ENCODE measurements at regions not wholly inside any gene's neighbourhood (a gene's known extent, or its start where the extent isn't known, plus 50 kb on each side); places are given as distances from the start of the nearest gene placed in this dataset.

DNA sequence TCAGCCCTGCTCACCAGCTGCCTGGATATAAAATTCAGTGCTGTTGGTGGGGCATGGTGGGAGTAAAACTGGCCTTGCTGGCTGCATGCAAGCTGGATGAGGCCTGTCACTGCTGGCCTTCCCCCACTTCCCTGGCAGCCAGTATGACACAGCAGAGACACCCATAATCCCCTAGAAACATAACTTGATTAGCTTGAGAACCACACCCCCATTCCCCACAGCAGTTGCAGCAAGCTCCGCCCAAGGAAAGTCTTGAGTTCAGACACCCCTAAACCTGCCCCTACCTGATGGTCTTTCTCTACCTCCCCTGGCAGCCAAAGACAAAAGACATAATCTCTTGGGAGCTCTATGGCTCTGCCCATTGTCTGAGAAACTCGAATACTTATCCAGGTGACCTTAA, 405.1 kb upstream of the NECTIN3 start:
- peak; percentile 9 for DNase-seq
- TF ChIP-seq, protein P1, sequence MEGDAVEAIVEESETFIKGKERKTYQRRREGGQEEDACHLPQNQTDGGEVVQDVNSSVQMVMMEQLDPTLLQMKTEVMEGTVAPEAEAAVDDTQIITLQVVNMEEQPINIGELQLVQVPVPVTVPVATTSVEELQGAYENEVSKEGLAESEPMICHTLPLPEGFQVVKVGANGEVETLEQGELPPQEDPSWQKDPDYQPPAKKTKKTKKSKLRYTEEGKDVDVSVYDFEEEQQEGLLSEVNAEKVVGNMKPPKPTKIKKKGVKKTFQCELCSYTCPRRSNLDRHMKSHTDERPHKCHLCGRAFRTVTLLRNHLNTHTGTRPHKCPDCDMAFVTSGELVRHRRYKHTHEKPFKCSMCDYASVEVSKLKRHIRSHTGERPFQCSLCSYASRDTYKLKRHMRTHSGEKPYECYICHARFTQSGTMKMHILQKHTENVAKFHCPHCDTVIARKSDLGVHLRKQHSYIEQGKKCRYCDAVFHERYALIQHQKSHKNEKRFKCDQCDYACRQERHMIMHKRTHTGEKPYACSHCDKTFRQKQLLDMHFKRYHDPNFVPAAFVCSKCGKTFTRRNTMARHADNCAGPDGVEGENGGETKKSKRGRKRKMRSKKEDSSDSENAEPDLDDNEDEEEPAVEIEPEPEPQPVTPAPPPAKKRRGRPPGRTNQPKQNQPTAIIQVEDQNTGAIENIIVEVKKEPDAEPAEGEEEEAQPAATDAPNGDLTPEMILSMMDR (IDR thresholded peaks at IDR 0.05; ENCODE audit: low read depth, low read length) = no peak
- H3K9me3 ChIP-seq (ENCODE audit: severe bottlenecking) = peaks cover 3% of the 10 kb centered on the region
- no peak overlapping the region for H3K4me3 ChIP-seq (ENCODE audit: low read depth, low read length)
- H3K27me3 ChIP-seq (ENCODE audit: insufficient read depth, low read depth, severe bottlenecking) = no peaks in the 10 kb centered on the region
- H3K36me3 ChIP-seq = no peaks in the 10 kb centered on the region
- H3K27ac ChIP-seq = no peak overlapping the region

GRCh38 chr3:110667216-110667615, 404.4 kb upstream of the NECTIN3 start:
- H3K4me3 ChIP-seq (ENCODE audit: low read depth, low read length) = no peak overlapping the region
- peaks cover 3% of the 10 kb centered on the region for H3K9me3 ChIP-seq (ENCODE audit: severe bottlenecking)
- no peak for DNase-seq
- TF ChIP-seq, protein P1 (IDR thresholded peaks at IDR 0.05; ENCODE audit: low read depth, low read length) = no peak
- H3K27ac ChIP-seq = no peak overlapping the region
- H3K27me3 ChIP-seq (ENCODE audit: insufficient read depth, low read depth, severe bottlenecking) = no peaks in the 10 kb centered on the region
- H3K36me3 ChIP-seq = no peaks in the 10 kb centered on the region

DNA sequence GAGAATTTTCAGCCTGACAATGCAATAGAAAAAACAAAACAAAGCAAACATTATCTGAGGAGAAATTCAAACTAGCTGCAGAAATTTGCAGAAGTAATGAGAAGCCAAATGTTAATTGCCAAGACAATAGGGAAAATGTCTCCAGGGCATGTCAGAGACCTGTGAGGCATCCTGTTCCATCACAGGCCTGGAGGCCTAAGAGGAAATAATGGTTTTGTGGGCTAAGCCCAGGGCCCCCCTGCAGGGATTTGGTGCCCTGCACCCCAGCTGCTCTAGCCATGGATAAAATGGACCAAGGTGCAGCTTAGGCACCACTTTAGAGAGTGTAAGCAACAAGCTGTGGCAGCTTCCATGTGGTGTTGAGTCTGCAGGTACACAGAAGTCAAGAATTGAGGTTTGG, 401.2 kb upstream of the NECTIN3 start:
- no peak for DNase-seq
- no peak overlapping the region for H3K4me3 ChIP-seq (ENCODE audit: low read depth, low read length)
- H3K36me3 ChIP-seq = no peaks in the 10 kb centered on the region
- TF ChIP-seq, protein P1 (IDR thresholded peaks at IDR 0.05; ENCODE audit: low read depth, low read length) = no peak
- peaks cover 5% of the 10 kb centered on the region for H3K9me3 ChIP-seq (ENCODE audit: severe bottlenecking)
- H3K27ac ChIP-seq = no peak overlapping the region
- no peaks in the 10 kb centered on the region for H3K27me3 ChIP-seq (ENCODE audit: insufficient read depth, low read depth, severe bottlenecking)

DNA sequence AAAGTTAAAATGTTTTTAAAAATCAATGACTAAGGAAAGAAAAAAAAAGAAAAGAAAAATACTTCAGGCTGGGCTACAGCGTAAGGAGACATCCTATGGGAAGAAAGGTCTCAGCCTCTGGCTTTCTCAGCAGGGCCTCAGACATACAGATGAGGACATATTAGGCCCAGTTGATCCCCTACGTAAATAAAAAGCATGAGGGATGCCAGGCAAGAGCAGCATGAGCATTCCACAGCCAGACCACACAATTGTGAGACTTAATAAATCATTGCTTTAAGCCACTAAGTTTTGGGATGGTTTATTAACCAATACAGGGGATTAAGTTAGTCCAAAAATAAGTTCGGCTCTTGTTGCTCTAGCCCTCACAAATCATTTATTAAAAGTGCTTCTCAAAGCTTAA, 394.1 kb upstream of the NECTIN3 start:
- no peak overlapping the region for H3K27ac ChIP-seq
- no peak overlapping the region for H3K4me3 ChIP-seq (ENCODE audit: low read depth, low read length)
- peaks cover 2% of the 10 kb centered on the region for H3K9me3 ChIP-seq (ENCODE audit: severe bottlenecking)
- TF ChIP-seq, protein P1 (IDR thresholded peaks at IDR 0.05; ENCODE audit: low read depth, low read length) = no peak
- no peaks in the 10 kb centered on the region for H3K27me3 ChIP-seq (ENCODE audit: insufficient read depth, low read depth, severe bottlenecking)
- H3K36me3 ChIP-seq = no peaks in the 10 kb centered on the region
- DNase-seq = no peak

DNA sequence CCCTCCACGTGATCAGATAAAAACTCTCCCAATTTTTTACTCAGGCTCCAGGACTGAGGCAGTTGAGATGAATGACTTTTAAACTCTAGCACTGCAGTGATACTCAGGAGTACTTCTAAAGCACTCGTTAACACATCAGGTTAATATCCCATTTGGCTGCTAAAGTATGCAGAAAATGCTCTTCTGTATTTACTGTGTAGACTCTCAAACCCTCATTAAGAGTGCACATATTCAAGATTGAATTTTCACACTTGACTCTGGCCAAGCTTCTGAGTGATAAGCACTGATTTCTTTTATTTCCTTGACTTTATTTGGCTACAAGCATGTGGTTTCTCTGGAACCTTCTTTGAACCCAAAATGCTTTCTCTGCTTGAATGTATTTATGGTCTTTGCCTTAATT, 392.3 kb upstream of the NECTIN3 start:
- no peak overlapping the region for H3K4me3 ChIP-seq (ENCODE audit: low read depth, low read length)
- H3K27ac ChIP-seq = no peak overlapping the region
- H3K27me3 ChIP-seq (ENCODE audit: insufficient read depth, low read depth, severe bottlenecking) = no peaks in the 10 kb centered on the region
- H3K9me3 ChIP-seq (ENCODE audit: severe bottlenecking) = no peaks in the 10 kb centered on the region
- no peaks in the 10 kb centered on the region for H3K36me3 ChIP-seq
- no peak for DNase-seq
- TF ChIP-seq, protein P1 (IDR thresholded peaks at IDR 0.05; ENCODE audit: low read depth, low read length) = no peak

- Histone ChIP-seq H3K4me3 (ENCODE audit: low read depth, low read length) (no peak overlapping the region), H3K36me3 (no peaks in the 10 kb centered on the region), H3K9me3 (ENCODE audit: severe bottlenecking) (no peaks in the 10 kb centered on the region), H3K27ac (no peak overlapping the region), H3K27me3 (ENCODE audit: insufficient read depth, low read depth, severe bottlenecking) (no peaks in the 10 kb centered on the region)
- DNase-seq = no peak
- TF ChIP-seq, protein P1 (IDR thresholded peaks at IDR 0.05; ENCODE audit: low read depth, low read length) = no peak
Observed at GRCh38 chr3:110680450-110680849, 391.2 kb upstream of the NECTIN3 start.

Measured in WERI-Rb-1 (cell line).